HEK293 (cell line): ENCODE measurements at regions not wholly inside any gene's neighbourhood (a gene's known extent, or its start where the extent isn't known, plus 50 kb on each side); places are given as distances from the start of the nearest gene placed in this dataset.

ENCODE experiments used
- CTCF ChIA-PET: fragments of 350-600 bp; formaldehyde crosslinking; extraction: SDS; loops from one replicate; lab custom pipeline; 2021; ENCODE audit warnings: antibody characterized with exemption; lab: Yijun Ruan, JAX
- POLR2A ChIA-PET: fragments of 300-600 bp; formaldehyde crosslinking; extraction: SDS; loops from one replicate; lab custom pipeline; 2020; ENCODE audit warnings: antibody characterized with exemption, inconsistent platforms; lab: Yijun Ruan, JAX
- H3K27ac ChIP-seq: fragments of 200-500 bp; sonication (Bioruptor generic); 2 replicates; pipeline ENCODE4 v1.5.1; 2014; ENCODE audit warnings: low read depth, low read length, control low read depth, inconsistent platforms; ENCODE audit errors: extremely low read depth
- H3K36me3 ChIP-seq, 2 experiments: fragments of 200-500 bp in 1 of 2; sonication (Bioruptor generic) in 1 of 2; 1 replicate in 1 of 2; 2 replicates in 1 of 2; pipeline ENCODE4 v1.5.1; 2014 to 2017; ENCODE audit warnings: inconsistent platforms in 2 of 2, low read length in 2 of 2; ENCODE audit not compliant: control insufficient read depth in 2 of 2, insufficient read depth in 1 of 2
- H3K4me1 ChIP-seq: fragments of 200-500 bp; sonication (Bioruptor generic); 2 replicates; pipeline ENCODE4 v1.5.1; 2014; ENCODE audit warnings: mild to moderate bottlenecking, low read length, inconsistent platforms; ENCODE audit not compliant: control insufficient read depth, insufficient read depth
- H3K4me3 ChIP-seq: 2 replicates; pipeline ENCODE4 v1.5.1; 2011; ENCODE audit warnings: low read depth, mild to moderate bottlenecking, control low read depth, low read length, moderate library complexity
- H3K9me3 ChIP-seq: fragments of 200-500 bp; sonication (Bioruptor generic); 2 replicates; pipeline ENCODE4 v1.5.1; 2014; ENCODE audit warnings: low read depth, low read length, inconsistent platforms; ENCODE audit not compliant: control insufficient read depth, insufficient read depth
- TRIM28 ChIP-seq: IDR thresholded peaks from 2 replicates; pipeline ENCODE4 v1.6.1; 2011; ENCODE audit warnings: low read length, control low read depth, borderline replicate concordance
- ZBTB1 ChIP-seq: fragments of 450-650 bp; formaldehyde crosslinking; IDR thresholded peaks from 2 replicates; pipeline ENCODE4 v1.5.1; 2016; ENCODE audit warnings: missing biosample characterization, missing genetic modification characterization
- ZBTB21 ChIP-seq: fragments of 450-650 bp; formaldehyde crosslinking; IDR thresholded peaks from 2 replicates; pipeline ENCODE4 v1.5.1; 2017; ENCODE audit warnings: missing biosample characterization, missing genetic modification characterization
- ZNF23 ChIP-seq: fragments of 450-650 bp; formaldehyde crosslinking; IDR thresholded peaks from 2 replicates; pipeline ENCODE4 v1.5.1; 2016; ENCODE audit warnings: missing biosample characterization, missing genetic modification characterization, borderline replicate concordance
- ZNF302 ChIP-seq: fragments of 450-650 bp; formaldehyde crosslinking; IDR thresholded peaks from 2 replicates; pipeline ENCODE4 v1.5.1; 2016; ENCODE audit warnings: missing biosample characterization, missing genetic modification characterization, low read depth
- ZNF350 ChIP-seq: fragments of 450-650 bp; formaldehyde crosslinking; IDR thresholded peaks from 2 replicates; pipeline ENCODE4 v1.5.0; 2017; ENCODE audit warnings: missing biosample characterization, mild to moderate bottlenecking, missing genetic modification characterization
- ZNF530 ChIP-seq: fragments of 450-650 bp; formaldehyde crosslinking; IDR thresholded peaks from 2 replicates; pipeline ENCODE4 v1.5.1; 2016; ENCODE audit warnings: low read depth, missing biosample characterization, missing genetic modification characterization
- ZNF621 ChIP-seq: fragments of 450-650 bp; formaldehyde crosslinking; IDR thresholded peaks from 2 replicates; pipeline ENCODE4 v1.5.1; 2017; ENCODE audit warnings: missing biosample characterization, missing genetic modification characterization
- ZNF701 ChIP-seq: fragments of 450-650 bp; formaldehyde crosslinking; IDR thresholded peaks from 2 replicates; pipeline ENCODE4 v1.5.1; 2016; ENCODE audit warnings: missing biosample characterization, missing genetic modification characterization
- ZNF707 ChIP-seq: fragments of 450-650 bp; formaldehyde crosslinking; IDR thresholded peaks from 2 replicates; pipeline ENCODE4 v1.5.1; 2016; ENCODE audit warnings: missing biosample characterization, missing genetic modification characterization
- ZNF747 ChIP-seq: fragments of 450-650 bp; formaldehyde crosslinking; IDR thresholded peaks from 2 replicates; pipeline ENCODE4 v1.5.1; 2016; ENCODE audit warnings: missing biosample characterization, missing genetic modification characterization
- TF ChIP-seq, protein P1 (sequence below): fragments of 450-650 bp; formaldehyde crosslinking; IDR thresholded peaks from 2 replicates; pipeline ENCODE4 v1.5.1; 2016; ENCODE audit warnings: missing biosample characterization, missing genetic modification characterization
- TF ChIP-seq, protein P2 (sequence below): fragments of 450-650 bp; formaldehyde crosslinking; IDR thresholded peaks from 2 replicates; pipeline ENCODE4 v1.5.1; 2016; ENCODE audit warnings: missing biosample characterization, missing genetic modification characterization, borderline replicate concordance
- TF ChIP-seq, protein P3 (sequence below): fragments of 450-650 bp; formaldehyde crosslinking; IDR thresholded peaks from 2 replicates; pipeline ENCODE4 v1.5.1; 2017; ENCODE audit warnings: missing biosample characterization, missing genetic modification characterization

DNA sequence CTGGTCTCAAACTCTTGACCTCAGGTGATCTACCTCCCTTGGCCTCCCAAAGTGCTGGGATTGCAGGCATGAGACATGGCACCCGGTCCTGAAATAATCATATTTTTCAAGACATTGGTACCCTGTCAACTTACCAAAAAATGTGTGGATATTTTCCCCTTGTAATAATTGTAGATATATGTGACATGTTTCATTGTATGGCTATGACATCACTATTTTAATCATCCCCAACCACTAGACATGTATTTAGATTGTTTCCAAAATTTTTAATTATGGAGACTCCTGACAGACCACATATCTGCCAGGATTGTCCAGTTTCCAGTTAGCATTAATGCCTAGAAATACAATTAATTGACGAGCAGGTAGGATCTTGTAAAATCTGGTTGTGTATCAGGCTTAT is 96.7 kb upstream of the NEGR1 start:
- H3K36me3 ChIP-seq = no peaks in the 10 kb centered on the region
- H3K9me3 ChIP-seq = no peaks in the 10 kb centered on the region
- H3K4me3 ChIP-seq = no peak overlapping the region
- ChIA-PET POLR2A (no interaction called here), CTCF (interaction anchor here (0.7 kb wide), 1 partner anchor 66 kb away, joined by 4 read pairs; no protein-coding TSS in a partner anchor)
- no peaks in the 10 kb centered on the region for H3K4me1 ChIP-seq
- no peak overlapping the region for H3K27ac ChIP-seq
- TF ChIP-seq ZNF350 (tag by site-specific recombination) (no peak), TRIM28 (no peak), ZNF530 (tag by site-specific recombination) (no peak), ZBTB1 (tag by site-specific recombination) (no peak), ZNF621 (tag by site-specific recombination) (no peak), ZNF23 (no peak)
- TF ChIP-seq, protein P1, sequence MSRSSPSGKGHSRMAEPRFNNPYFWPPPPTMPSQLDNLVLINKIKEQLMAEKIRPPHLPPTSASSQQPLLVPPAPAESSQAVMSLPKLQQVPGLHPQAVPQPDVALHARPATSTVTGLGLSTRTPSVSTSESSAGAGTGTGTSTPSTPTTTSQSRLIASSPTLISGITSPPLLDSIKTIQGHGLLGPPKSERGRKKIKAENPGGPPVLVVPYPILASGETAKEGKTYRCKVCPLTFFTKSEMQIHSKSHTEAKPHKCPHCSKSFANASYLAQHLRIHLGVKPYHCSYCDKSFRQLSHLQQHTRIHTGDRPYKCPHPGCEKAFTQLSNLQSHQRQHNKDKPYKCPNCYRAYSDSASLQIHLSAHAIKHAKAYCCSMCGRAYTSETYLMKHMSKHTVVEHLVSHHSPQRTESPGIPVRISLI (tag by site-specific recombination) = no peak

GRCh38 chr1:72375226-72375625 is 92.9 kb upstream of the NEGR1 start:
- no peaks in the 10 kb centered on the region for H3K9me3 ChIP-seq
- CTCF ChIA-PET = no interaction called here
- no peak for TF ChIP-seq ZNF302 (tag by site-specific recombination)
- TF ChIP-seq, protein P2, sequence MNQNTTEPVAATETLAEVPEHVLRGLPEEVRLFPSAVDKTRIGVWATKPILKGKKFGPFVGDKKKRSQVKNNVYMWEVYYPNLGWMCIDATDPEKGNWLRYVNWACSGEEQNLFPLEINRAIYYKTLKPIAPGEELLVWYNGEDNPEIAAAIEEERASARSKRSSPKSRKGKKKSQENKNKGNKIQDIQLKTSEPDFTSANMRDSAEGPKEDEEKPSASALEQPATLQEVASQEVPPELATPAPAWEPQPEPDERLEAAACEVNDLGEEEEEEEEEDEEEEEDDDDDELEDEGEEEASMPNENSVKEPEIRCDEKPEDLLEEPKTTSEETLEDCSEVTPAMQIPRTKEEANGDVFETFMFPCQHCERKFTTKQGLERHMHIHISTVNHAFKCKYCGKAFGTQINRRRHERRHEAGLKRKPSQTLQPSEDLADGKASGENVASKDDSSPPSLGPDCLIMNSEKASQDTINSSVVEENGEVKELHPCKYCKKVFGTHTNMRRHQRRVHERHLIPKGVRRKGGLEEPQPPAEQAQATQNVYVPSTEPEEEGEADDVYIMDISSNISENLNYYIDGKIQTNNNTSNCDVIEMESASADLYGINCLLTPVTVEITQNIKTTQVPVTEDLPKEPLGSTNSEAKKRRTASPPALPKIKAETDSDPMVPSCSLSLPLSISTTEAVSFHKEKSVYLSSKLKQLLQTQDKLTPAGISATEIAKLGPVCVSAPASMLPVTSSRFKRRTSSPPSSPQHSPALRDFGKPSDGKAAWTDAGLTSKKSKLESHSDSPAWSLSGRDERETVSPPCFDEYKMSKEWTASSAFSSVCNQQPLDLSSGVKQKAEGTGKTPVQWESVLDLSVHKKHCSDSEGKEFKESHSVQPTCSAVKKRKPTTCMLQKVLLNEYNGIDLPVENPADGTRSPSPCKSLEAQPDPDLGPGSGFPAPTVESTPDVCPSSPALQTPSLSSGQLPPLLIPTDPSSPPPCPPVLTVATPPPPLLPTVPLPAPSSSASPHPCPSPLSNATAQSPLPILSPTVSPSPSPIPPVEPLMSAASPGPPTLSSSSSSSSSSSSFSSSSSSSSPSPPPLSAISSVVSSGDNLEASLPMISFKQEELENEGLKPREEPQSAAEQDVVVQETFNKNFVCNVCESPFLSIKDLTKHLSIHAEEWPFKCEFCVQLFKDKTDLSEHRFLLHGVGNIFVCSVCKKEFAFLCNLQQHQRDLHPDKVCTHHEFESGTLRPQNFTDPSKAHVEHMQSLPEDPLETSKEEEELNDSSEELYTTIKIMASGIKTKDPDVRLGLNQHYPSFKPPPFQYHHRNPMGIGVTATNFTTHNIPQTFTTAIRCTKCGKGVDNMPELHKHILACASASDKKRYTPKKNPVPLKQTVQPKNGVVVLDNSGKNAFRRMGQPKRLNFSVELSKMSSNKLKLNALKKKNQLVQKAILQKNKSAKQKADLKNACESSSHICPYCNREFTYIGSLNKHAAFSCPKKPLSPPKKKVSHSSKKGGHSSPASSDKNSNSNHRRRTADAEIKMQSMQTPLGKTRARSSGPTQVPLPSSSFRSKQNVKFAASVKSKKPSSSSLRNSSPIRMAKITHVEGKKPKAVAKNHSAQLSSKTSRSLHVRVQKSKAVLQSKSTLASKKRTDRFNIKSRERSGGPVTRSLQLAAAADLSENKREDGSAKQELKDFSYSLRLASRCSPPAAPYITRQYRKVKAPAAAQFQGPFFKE (tag by site-specific recombination) = no peak
- TF ChIP-seq ZNF701 (tag by site-specific recombination) = no peak
- TF ChIP-seq, protein P3, sequence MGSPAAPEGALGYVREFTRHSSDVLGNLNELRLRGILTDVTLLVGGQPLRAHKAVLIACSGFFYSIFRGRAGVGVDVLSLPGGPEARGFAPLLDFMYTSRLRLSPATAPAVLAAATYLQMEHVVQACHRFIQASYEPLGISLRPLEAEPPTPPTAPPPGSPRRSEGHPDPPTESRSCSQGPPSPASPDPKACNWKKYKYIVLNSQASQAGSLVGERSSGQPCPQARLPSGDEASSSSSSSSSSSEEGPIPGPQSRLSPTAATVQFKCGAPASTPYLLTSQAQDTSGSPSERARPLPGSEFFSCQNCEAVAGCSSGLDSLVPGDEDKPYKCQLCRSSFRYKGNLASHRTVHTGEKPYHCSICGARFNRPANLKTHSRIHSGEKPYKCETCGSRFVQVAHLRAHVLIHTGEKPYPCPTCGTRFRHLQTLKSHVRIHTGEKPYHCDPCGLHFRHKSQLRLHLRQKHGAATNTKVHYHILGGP (tag by site-specific recombination) = no peak
- TF ChIP-seq ZBTB21 = no peak
- no peak for TF ChIP-seq ZNF747 (tag by site-specific recombination)
- TF ChIP-seq ZNF23 = no peak
- TF ChIP-seq ZNF707 (tag by site-specific recombination) = no peak

More at GRCh38 chr1:72375226-72375625, 92.9 kb upstream of the NEGR1 start:
- Histone ChIP-seq H3K4me1 (no peaks in the 10 kb centered on the region), H3K27ac (no peak overlapping the region), H3K4me3 (no peak overlapping the region), H3K36me3 (no peaks in the 10 kb centered on the region)
- POLR2A ChIA-PET = no interaction called here
